ENCODE measurements at regions not wholly inside any gene's neighbourhood (a gene's known extent, or its start where the extent isn't known, plus 50 kb on each side); places are given as distances from the start of the nearest gene placed in this dataset.

DNA sequence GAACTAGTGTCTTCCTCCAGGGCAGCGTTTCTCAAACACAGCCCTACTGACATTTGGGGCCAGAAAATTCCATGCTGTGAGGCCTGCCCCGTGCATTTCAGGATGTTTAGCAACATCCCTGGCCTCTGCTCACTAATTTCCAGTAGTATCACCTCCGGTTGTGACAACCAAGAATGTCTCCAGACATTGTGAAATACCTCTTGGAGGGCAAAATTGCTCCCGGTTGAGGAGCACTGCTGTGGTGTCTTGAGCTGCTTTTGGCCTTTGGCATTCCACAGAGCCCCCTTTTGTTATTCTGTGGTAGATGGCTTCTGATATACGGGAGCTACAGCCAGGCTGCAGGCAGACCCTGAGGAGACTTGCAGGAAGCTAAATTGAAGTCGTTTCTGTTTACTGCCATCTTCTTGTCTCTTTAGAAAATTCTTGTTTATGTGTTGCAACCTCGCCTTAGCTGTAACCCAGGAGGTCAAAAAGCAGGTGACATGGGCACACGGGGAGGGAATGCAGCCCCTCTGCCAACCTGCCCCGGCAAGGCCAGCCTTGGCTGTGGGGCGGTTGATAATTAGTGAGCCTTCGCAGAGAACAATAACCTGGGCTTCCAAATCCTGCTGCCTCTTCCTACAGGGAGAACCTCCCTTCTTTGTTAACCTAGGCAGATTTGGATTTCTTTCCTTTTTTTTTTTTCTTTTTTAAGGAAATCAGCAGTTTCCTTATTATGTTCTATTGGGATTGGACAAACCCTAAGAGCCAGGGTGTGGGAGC lies 74.7 kb upstream of the AKT3 start:
- no peak for TF ChIP-seq BHLHE40 (IDR thresholded peaks at IDR 0.05; ENCODE audit: borderline replicate concordance)
- TF ChIP-seq FOXM1 (IDR thresholded peaks at IDR 0.05; ENCODE audit: borderline replicate concordance), result no peak
- TF ChIP-seq, protein P1, sequence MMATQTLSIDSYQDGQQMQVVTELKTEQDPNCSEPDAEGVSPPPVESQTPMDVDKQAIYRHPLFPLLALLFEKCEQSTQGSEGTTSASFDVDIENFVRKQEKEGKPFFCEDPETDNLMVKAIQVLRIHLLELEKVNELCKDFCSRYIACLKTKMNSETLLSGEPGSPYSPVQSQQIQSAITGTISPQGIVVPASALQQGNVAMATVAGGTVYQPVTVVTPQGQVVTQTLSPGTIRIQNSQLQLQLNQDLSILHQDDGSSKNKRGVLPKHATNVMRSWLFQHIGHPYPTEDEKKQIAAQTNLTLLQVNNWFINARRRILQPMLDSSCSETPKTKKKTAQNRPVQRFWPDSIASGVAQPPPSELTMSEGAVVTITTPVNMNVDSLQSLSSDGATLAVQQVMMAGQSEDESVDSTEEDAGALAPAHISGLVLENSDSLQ (IDR thresholded peaks at IDR 0.05), result no peak
- no peak for TF ChIP-seq SP1 (IDR thresholded peaks at IDR 0.05)
- TF ChIP-seq SUZ12 (IDR thresholded peaks at IDR 0.05), result no peak
- TF ChIP-seq ELF4 (IDR thresholded peaks at IDR 0.05), result no peak
- TF ChIP-seq NFRKB (IDR thresholded peaks at IDR 0.05), result no peak
- TF ChIP-seq HDGF (IDR thresholded peaks at IDR 0.05; ENCODE audit: borderline replicate concordance), result no peak
- TF ChIP-seq LEF1 (IDR thresholded peaks at IDR 0.05; ENCODE audit: borderline replicate concordance), result no peak
- no peak for TF ChIP-seq FOXA1 (IDR thresholded peaks at IDR 0.05)
- no peak for TF ChIP-seq TARDBP (IDR thresholded peaks at IDR 0.05)
- TF ChIP-seq L3MBTL2 (conservative IDR thresholded peaks at IDR 0.05), result no peak

All from HEK293T (cell line).